Panc1 (cell line): ENCODE measurements at regions not wholly inside any gene's neighbourhood (a gene's known extent, or its start where the extent isn't known, plus 50 kb on each side); places are given as distances from the start of the nearest gene placed in this dataset.

Source experiments
- ATAC-seq: fragments of 200-7000 bp; cut with Tn5 transposase; 2 replicates; pipeline ENCODE4 v1.9.1; 2020; ENCODE audit warnings: mild to moderate bottlenecking, moderate library complexity
- BruUV-seq: library from RNA; stranded (reverse); fragments of 400-500 nt; replicated peaks from 2 replicates; lab custom pipeline; 2021; lab: Mats Ljungman, UMichigan
- CTCF ChIA-PET: fragments of 300-600 bp; sonication (Branson Sonifier 250); formaldehyde crosslinking; loops from one replicate; lab custom pipeline; 2022; ENCODE audit warnings: antibody characterized with exemption; lab: Charles Lee
- POLR2A ChIA-PET: fragments of 300-600 bp; sonication (Branson Sonifier 250); formaldehyde crosslinking; loops from one replicate; lab custom pipeline; 2022; ENCODE audit warnings: antibody characterized with exemption; lab: Charles Lee
- DNase-seq: peaks from one replicate; pipeline ENCODE4 v3.0.0-alpha.2; 2010; ENCODE audit warnings: low read depth, low spot score
- H3K27ac ChIP-seq: 2 replicates; pipeline ENCODE4 v1.5.1; 2011; ENCODE audit warnings: mild to moderate bottlenecking, low read length, inconsistent platforms
- H3K27me3 ChIP-seq: fragments of 200-500 bp; sonication (Bioruptor generic); 2 replicates; pipeline ENCODE4 v1.6.0; 2014; ENCODE audit warnings: low read length, inconsistent platforms; ENCODE audit not compliant: control insufficient read depth, insufficient read depth
- H3K36me3 ChIP-seq: fragments of 200-500 bp; sonication (Bioruptor generic); 2 replicates; pipeline ENCODE4 v1.5.1; 2014; ENCODE audit warnings: inconsistent platforms, mild to moderate bottlenecking, low read length, moderate library complexity; ENCODE audit not compliant: control insufficient read depth, insufficient read depth
- H3K4me1 ChIP-seq: 2 replicates; pipeline ENCODE4 v1.5.1; 2011; ENCODE audit warnings: inconsistent platforms, mild to moderate bottlenecking, low read length, moderate library complexity; ENCODE audit not compliant: control insufficient read depth, insufficient read depth
- H3K4me3 ChIP-seq, 2 experiments: 2 replicates each; pipeline ENCODE4 v1.5.1; 2011 to 2012; ENCODE audit warnings: low read depth in 2 of 2, low read length in 2 of 2, mild to moderate bottlenecking in 2 of 2, inconsistent platforms in 1 of 2, moderate library complexity in 1 of 2
- H3K9me3 ChIP-seq: fragments of 200-500 bp; sonication (Bioruptor generic); 2 replicates; pipeline ENCODE4 v1.5.1; 2014; ENCODE audit warnings: low read depth, mild to moderate bottlenecking, inconsistent platforms, low read length, moderate library complexity; ENCODE audit not compliant: control insufficient read depth, insufficient read depth
- CTCF ChIP-seq: fragments of 450-650 bp; IDR thresholded peaks from 2 replicates; pipeline ENCODE4 v1.5.1; 2017; ENCODE audit warnings: mild to moderate bottlenecking
- POLR2AphosphoS5 ChIP-seq: IDR thresholded peaks from 2 replicates; pipeline ENCODE4 v1.6.1; 2012; ENCODE audit warnings: mild to moderate bottlenecking, low read depth, low read length, moderate library complexity
- SIN3A ChIP-seq: IDR thresholded peaks from 2 replicates; pipeline ENCODE4 v1.6.1; 2012; ENCODE audit warnings: low read depth, mild to moderate bottlenecking, low read length, moderate library complexity, borderline replicate concordance; ENCODE audit not compliant: insufficient read depth
- TCF7L2 ChIP-seq: IDR thresholded peaks from 2 replicates; pipeline ENCODE4 v1.6.1; 2011; ENCODE audit warnings: mild to moderate bottlenecking, low read depth, low read length, inconsistent platforms
- in situ Hi-C: cut with HindIII; loops from 2 replicates; pipeline ENCODE4 v1.10.0; 2016; ENCODE audit warnings: low sequenced_read_pairs, low pct_unique_long_range_greater_than_20kb
- intact Hi-C: fragments of 100-400 bp; cut with micrococcal nuclease; formaldehyde crosslinking; loops from one replicate; pipeline ENCODE4 v1.10.0; 2022; ENCODE audit not compliant: unreplicated experiment
- TF ChIP-seq, protein P1 (sequence below), 2 experiments: IDR thresholded peaks; 2 replicates each; pipeline ENCODE4 v1.6.1; 2011 to 2012; ENCODE audit warnings: low read depth in 2 of 2, control low read depth in 1 of 2, low read length in 1 of 2, mild to moderate bottlenecking in 1 of 2, moderate library complexity in 1 of 2; ENCODE audit not compliant: insufficient read depth in 1 of 2

DNA sequence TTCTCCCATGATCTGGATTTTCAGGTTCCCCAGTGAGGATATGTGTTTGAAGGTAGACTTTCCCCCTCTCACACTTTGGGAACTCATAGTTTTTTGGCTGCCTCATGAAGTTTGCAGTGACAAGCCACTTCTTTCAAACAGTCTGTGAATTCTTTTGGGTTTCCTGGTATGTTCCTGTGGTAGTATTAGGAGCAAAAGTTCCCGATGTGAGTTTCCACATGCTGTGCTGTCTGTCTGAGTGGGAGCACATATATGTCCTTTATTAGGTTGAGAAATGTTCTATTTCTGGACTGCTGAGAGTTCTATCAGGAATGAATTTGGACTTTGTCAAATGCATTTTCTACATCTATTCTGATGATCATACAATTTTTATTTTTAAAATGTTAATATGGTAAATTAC lies 273.2 kb upstream of the TARS1 start:
- H3K36me3 ChIP-seq, result no peaks in the 10 kb centered on the region
- ChIA-PET CTCF (no interaction called here), POLR2A (no interaction called here)
- no TSS peak for BruUV-seq
- peaks cover 16% of the 10 kb centered on the region; the same call in 1 of the 2 replicates for H3K9me3 ChIP-seq
- in situ Hi-C loops (no loop called here), intact Hi-C loops (no loop called here)
- H3K4me1 ChIP-seq, result no peaks in the 10 kb centered on the region
- ATAC-seq (no peak), DNase-seq (no peak)
- no peak overlapping the region for H3K4me3 ChIP-seq
- no peaks in the 10 kb centered on the region for H3K27me3 ChIP-seq
- H3K27ac ChIP-seq, result no peak overlapping the region
- no peak for TF ChIP-seq SIN3A
- TF ChIP-seq, protein P1, sequence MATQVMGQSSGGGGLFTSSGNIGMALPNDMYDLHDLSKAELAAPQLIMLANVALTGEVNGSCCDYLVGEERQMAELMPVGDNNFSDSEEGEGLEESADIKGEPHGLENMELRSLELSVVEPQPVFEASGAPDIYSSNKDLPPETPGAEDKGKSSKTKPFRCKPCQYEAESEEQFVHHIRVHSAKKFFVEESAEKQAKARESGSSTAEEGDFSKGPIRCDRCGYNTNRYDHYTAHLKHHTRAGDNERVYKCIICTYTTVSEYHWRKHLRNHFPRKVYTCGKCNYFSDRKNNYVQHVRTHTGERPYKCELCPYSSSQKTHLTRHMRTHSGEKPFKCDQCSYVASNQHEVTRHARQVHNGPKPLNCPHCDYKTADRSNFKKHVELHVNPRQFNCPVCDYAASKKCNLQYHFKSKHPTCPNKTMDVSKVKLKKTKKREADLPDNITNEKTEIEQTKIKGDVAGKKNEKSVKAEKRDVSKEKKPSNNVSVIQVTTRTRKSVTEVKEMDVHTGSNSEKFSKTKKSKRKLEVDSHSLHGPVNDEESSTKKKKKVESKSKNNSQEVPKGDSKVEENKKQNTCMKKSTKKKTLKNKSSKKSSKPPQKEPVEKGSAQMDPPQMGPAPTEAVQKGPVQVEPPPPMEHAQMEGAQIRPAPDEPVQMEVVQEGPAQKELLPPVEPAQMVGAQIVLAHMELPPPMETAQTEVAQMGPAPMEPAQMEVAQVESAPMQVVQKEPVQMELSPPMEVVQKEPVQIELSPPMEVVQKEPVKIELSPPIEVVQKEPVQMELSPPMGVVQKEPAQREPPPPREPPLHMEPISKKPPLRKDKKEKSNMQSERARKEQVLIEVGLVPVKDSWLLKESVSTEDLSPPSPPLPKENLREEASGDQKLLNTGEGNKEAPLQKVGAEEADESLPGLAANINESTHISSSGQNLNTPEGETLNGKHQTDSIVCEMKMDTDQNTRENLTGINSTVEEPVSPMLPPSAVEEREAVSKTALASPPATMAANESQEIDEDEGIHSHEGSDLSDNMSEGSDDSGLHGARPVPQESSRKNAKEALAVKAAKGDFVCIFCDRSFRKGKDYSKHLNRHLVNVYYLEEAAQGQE (IDR thresholded peaks at IDR 0.05; ENCODE audit: insufficient read depth in 1 of 2, low read depth in 2 of 2, low read length in 1 of 2), result no peak
- no peak for TF ChIP-seq TCF7L2

GRCh38 chr5:33170411-33170810 lies 270.4 kb upstream of the TARS1 start:
- no TSS peak for BruUV-seq
- ChIA-PET CTCF (no interaction called here), POLR2A (interaction anchor here (0.6 kb wide), 1 partner anchor 439 kb away, joined by 3 read pairs; no protein-coding TSS in a partner anchor)
- Histone ChIP-seq H3K9me3 (peaks cover 18% of the 10 kb centered on the region; the same call in 1 of the 2 replicates), H3K27ac (no peak overlapping the region), H3K27me3 (no peaks in the 10 kb centered on the region), H3K36me3 (no peaks in the 10 kb centered on the region), H3K4me3 (no peak overlapping the region), H3K4me1 (no peaks in the 10 kb centered on the region)
- intact Hi-C loops (no loop called here), in situ Hi-C loops (no loop called here)
- no peak for TF ChIP-seq TCF7L2
- TF ChIP-seq SIN3A, result no peak
- TF ChIP-seq CTCF, result no peak
- TF ChIP-seq POLR2AphosphoS5, result no peak
- DNase-seq (no peak), ATAC-seq (no peak)

DNA sequence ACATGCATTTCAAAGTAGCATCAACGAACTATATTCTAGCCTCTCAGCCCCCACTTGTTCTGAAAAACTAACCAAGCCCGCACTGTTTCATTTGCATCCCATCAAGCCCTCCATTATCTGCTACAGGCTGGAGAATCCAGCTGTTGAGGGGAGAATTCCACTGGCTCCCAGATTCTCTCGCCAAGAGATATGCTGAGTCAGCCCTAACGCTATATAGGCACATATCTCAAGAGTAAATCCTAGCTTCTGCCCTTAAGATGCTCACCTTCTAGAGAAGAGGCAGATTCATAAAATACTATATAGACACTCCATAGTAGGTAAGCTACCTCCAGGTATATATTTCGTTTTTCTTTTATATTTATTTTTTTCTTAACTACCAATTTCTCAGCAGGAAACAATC lies 266.4 kb upstream of the TARS1 start:
- Histone ChIP-seq H3K9me3 (0 out of 2 replicates have a peak, but pooled peaks cover 15% of the 10 kb centered on the region), H3K36me3 (no peaks in the 10 kb centered on the region), H3K27ac (no peak overlapping the region), H3K4me3 (no peak overlapping the region), H3K4me1 (no peaks in the 10 kb centered on the region), H3K27me3 (no peaks in the 10 kb centered on the region)
- no TSS peak for BruUV-seq
- CTCF ChIA-PET, result no interaction called here
- POLR2A ChIA-PET, result no interaction called here
- TF ChIP-seq SIN3A (no peak), CTCF (no peak), TCF7L2 (no peak), POLR2AphosphoS5 (no peak)
- TF ChIP-seq, protein P1 (IDR thresholded peaks at IDR 0.05; ENCODE audit: insufficient read depth in 1 of 2, low read depth in 2 of 2, low read length in 1 of 2), result no peak
- DNase-seq, result no peak
- ATAC-seq, result no peak
- in situ Hi-C loops (no loop called here), intact Hi-C loops (no loop called here)
